ENCODE measurements at regions not wholly inside any gene's neighbourhood (a gene's known extent, or its start where the extent isn't known, plus 50 kb on each side); places are given as distances from the start of the nearest gene placed in this dataset.

GRCh38 chr2:186130748-186131641 lies 355.1 kb upstream of the ZC3H15 start (continued):
- TF ChIP-seq ZNF785 (CRISPR knock-in tag; IDR thresholded peaks at IDR 0.05) (no peak), ZNF12 (CRISPR knock-in tag; IDR thresholded peaks at IDR 0.05) (no peak), UBTF (IDR thresholded peaks at IDR 0.05; ENCODE audit: borderline replicate concordance in 1 of 2, low read depth in 2 of 2, low read length in 2 of 2) (no peak)

GRCh38 chr2:186135686-186136085 lies 350.4 kb upstream of the ZC3H15 start:
- H3K27ac ChIP-seq (ENCODE audit: extremely low read depth, low read depth, low read length) = no peak overlapping the region
- no peak overlapping the region for H3K9ac ChIP-seq (ENCODE audit: insufficient read depth in 1 of 2, low read depth in 2 of 2, low read length in 2 of 2)
- no peak for FAIRE-seq
- no peaks in the 10 kb centered on the region for H3K79me2 ChIP-seq (ENCODE audit: control insufficient read depth, insufficient read depth, low read length)
- no peaks in the 10 kb centered on the region for H3K27me3 ChIP-seq (ENCODE audit: control insufficient read depth in 2 of 2, insufficient read depth in 2 of 2, low read length in 2 of 2)
- in situ Hi-C loops (cut with MboI) = no loop called here
- intact Hi-C loops (cut with micrococcal nuclease) = no loop called here
- CTCF ChIA-PET (ENCODE audit: low intra/inter-chr PET ratio) = no interaction called here
- no TSS peak for BruUV-seq (replicated peaks)
- WGBS (ENCODE audit: insufficient coverage, low coverage, missing lambda C conversion rate) = 0% methylated on average over 1 of the region's 1 CpG
- H3K36me3 ChIP-seq (ENCODE audit: control insufficient read depth, insufficient read depth, low read length) = no peaks in the 10 kb centered on the region
- H4K20me1 ChIP-seq (replicated peaks; ENCODE audit: control insufficient read depth, insufficient read depth, low read length) = no peaks in the 10 kb centered on the region
- no peaks in the 10 kb centered on the region for H3K9me1 ChIP-seq (ENCODE audit: control insufficient read depth, insufficient read depth, low read length)
- H3K4me1 ChIP-seq (replicated peaks in 1 of 2; ENCODE audit: control insufficient read depth in 2 of 2, insufficient read depth in 2 of 2, low read length in 2 of 2) = no peaks in the 10 kb centered on the region
- no peak overlapping the region for H2AFZ ChIP-seq (ENCODE audit: low read depth, low read length)
- H3K4me3 ChIP-seq = no peak overlapping the region
- POLR2A ChIA-PET = no interaction called here
- H3K9me3 ChIP-seq (replicated peaks; ENCODE audit: control insufficient read depth, insufficient read depth, low read depth, low read length) = no peaks in the 10 kb centered on the region
- ATAC-seq = no peak
- H3K4me2 ChIP-seq (ENCODE audit: insufficient read depth, low read length) = no peak overlapping the region
- no peak for DNase-seq (ENCODE audit: extremely low read depth in 1 of 4, low spot score in 3 of 4)
- no peak for TF ChIP-seq KDM2B (CRISPR knock-in tag; IDR thresholded peaks at IDR 0.05)
- no peak for TF ChIP-seq ARID3B (CRISPR knock-in tag; IDR thresholded peaks at IDR 0.05; ENCODE audit: borderline replicate concordance)
- no peak for TF ChIP-seq NR3C1 (CRISPR knock-in tag; IDR thresholded peaks at IDR 0.05)
- TF ChIP-seq HDGF (IDR thresholded peaks at IDR 0.05) = no peak
- no peak for TF ChIP-seq MEF2D (tag; conservative IDR thresholded peaks at IDR 0.05; ENCODE audit: low read depth)
- no peak for TF ChIP-seq TSC22D4 (tag; IDR thresholded peaks at IDR 0.05)
- TF ChIP-seq ZNF134 (CRISPR knock-in tag; conservative IDR thresholded peaks at IDR 0.05) = no peak
- no peak for TF ChIP-seq ZSCAN32 (CRISPR knock-in tag; IDR thresholded peaks at IDR 0.05)
- no peak for TF ChIP-seq ZNF316 (IDR thresholded peaks at IDR 0.05)
- TF ChIP-seq CHD2 (IDR thresholded peaks at IDR 0.05; ENCODE audit: low read depth, low read length) = no peak
- TF ChIP-seq ZNF280B (CRISPR knock-in tag; IDR thresholded peaks at IDR 0.05) = no peak
- TF ChIP-seq USF1 (CRISPR knock-in tag; IDR thresholded peaks at IDR 0.05) = no peak
- TF ChIP-seq NFYB (IDR thresholded peaks at IDR 0.05; ENCODE audit: extremely low read depth, insufficient read length) = no peak
